GM12878 (cell line): ENCODE measurements at regions not wholly inside any gene's neighbourhood (a gene's known extent, or its start where the extent isn't known, plus 50 kb on each side); places are given as distances from the start of the nearest gene placed in this dataset.

Experiments used
- ATAC-seq: fragments of 200-7000 bp; cut with Tn5 transposase; 3 replicates; pipeline ENCODE4 v1.9.1; 2020; ENCODE audit warnings: mild to moderate bottlenecking, moderate library complexity
- BruUV-seq: library from RNA; stranded (reverse); fragments of 400-500 nt; replicated peaks from 2 replicates; lab custom pipeline; 2021; lab: Mats Ljungman, UMichigan
- CTCF ChIA-PET: fragments of 300-600 bp; sonication (Branson Sonifier 250); formaldehyde crosslinking; extraction: SDS; loops from one replicate; lab custom pipeline; 2021; ENCODE audit warnings: inconsistent platforms; lab: Yijun Ruan, JAX
- POLR2A ChIA-PET: fragments of 350-600 bp; formaldehyde crosslinking; extraction: SDS; loops from one replicate; lab custom pipeline; 2021; ENCODE audit warnings: inconsistent platforms; lab: Charles Lee
- RAD21 ChIA-PET: fragments of 300-600 bp; sonication (Branson Sonifier 250); formaldehyde crosslinking; loops from one replicate; lab custom pipeline; 2023; ENCODE audit warnings: antibody characterized with exemption; ENCODE audit not compliant: unreplicated experiment; lab: Charles Lee
- SMC1A ChIA-PET: fragments of 300-600 bp; sonication (Branson Sonifier 250); formaldehyde crosslinking; loops from one replicate; lab custom pipeline; 2023; ENCODE audit not compliant: unreplicated experiment, uncharacterized antibody; lab: Charles Lee
- DNase-seq: peaks from one replicate; pipeline ENCODE4 v3.0.0-alpha.2; 2011; ENCODE audit warnings: low read depth, low spot score
- FAIRE-seq: peaks from 3 replicates; lab custom pipeline; 2011; peaks lifted over from hg19 to GRCh38; lab: Jason Lieb, UNC
- H2AFZ ChIP-seq: 2 replicates; pipeline ENCODE4 v1.6.0; 2011; ENCODE audit warnings: low read depth, low read length, control low read depth; ENCODE audit not compliant: control insufficient read depth
- H3K27ac ChIP-seq: 2 replicates; pipeline ENCODE4 v1.5.1; 2011; ENCODE audit warnings: control low read depth; ENCODE audit not compliant: control insufficient read depth, insufficient read depth
- H3K27me3 ChIP-seq, 2 experiments: replicated peaks in 1 of 2; 2 replicates each; pipeline versions ENCODE4 v1.6.0 to v1.6.1; 2011; ENCODE audit warnings: low read length in 1 of 2; ENCODE audit not compliant: control insufficient read depth in 2 of 2, insufficient read depth in 2 of 2
- H3K36me3 ChIP-seq, 2 experiments: 2 replicates each; pipeline ENCODE4 v1.5.1; 2011; ENCODE audit warnings: low read length in 1 of 2; ENCODE audit not compliant: control insufficient read depth in 2 of 2, insufficient read depth in 2 of 2
- H3K4me1 ChIP-seq: 2 replicates; pipeline ENCODE4 v1.6.1; 2011; ENCODE audit warnings: mild to moderate bottlenecking, low read length, moderate library complexity, mixed read lengths; ENCODE audit not compliant: control insufficient read depth, insufficient read depth
- H3K4me2 ChIP-seq: 2 replicates; pipeline ENCODE4 v1.6.0; 2011; ENCODE audit warnings: control low read depth; ENCODE audit not compliant: control insufficient read depth, insufficient read depth
- H3K4me3 ChIP-seq: fragments of 200-600 bp; sonication (generic); 2 replicates; pipeline ENCODE4 v1.5.1; 2016
- H3K79me2 ChIP-seq: 2 replicates; pipeline ENCODE4 v1.6.0; 2011; ENCODE audit warnings: low read length; ENCODE audit not compliant: control insufficient read depth, insufficient read depth
- H3K9ac ChIP-seq: 2 replicates; pipeline ENCODE4 v1.8.0; 2011; ENCODE audit warnings: low read length, control low read depth, mixed read lengths; ENCODE audit not compliant: control insufficient read depth, insufficient read depth
- H3K9me3 ChIP-seq: replicated peaks from 3 replicates; pipeline ENCODE4 v1.5.1; 2011; ENCODE audit warnings: mild to moderate bottlenecking, low read length; ENCODE audit not compliant: control insufficient read depth, insufficient read depth
- H4K20me1 ChIP-seq: 2 replicates; pipeline ENCODE4 v1.6.0; 2011; ENCODE audit not compliant: control insufficient read depth, insufficient read depth
- BMI1 ChIP-seq: fragments of 450-650 bp; IDR thresholded peaks from 2 replicates; pipeline ENCODE4 v1.6.1; 2016; ENCODE audit warnings: mild to moderate bottlenecking, moderate library complexity, borderline replicate concordance
- CBX3 ChIP-seq: fragments of 200-600 bp; sonication (generic); IDR thresholded peaks from 2 replicates; pipeline ENCODE4 v1.6.1; 2016; ENCODE audit warnings: low read depth, borderline replicate concordance
- MLLT1 ChIP-seq: fragments of 450-650 bp; IDR thresholded peaks from 2 replicates; pipeline ENCODE4 v1.6.1; 2016; ENCODE audit warnings: mild to moderate bottlenecking
- PAX5 ChIP-seq: IDR thresholded peaks from 2 replicates; pipeline ENCODE4 v1.6.1; 2011; ENCODE audit warnings: low read depth, low read length, borderline replicate concordance
- PKNOX1 ChIP-seq: fragments of 450-650 bp; IDR thresholded peaks from 2 replicates; pipeline ENCODE4 v1.6.1; 2016; ENCODE audit warnings: mild to moderate bottlenecking
- RELA ChIP-seq: fragments of 450-650 bp; IDR thresholded peaks from 2 replicates; pipeline ENCODE4 v1.8.0; 2014; ENCODE audit warnings: borderline replicate concordance; ENCODE audit not compliant: partially characterized antibody
- RUNX3 ChIP-seq: IDR thresholded peaks from 2 replicates; pipeline ENCODE4 v1.6.1; 2012; ENCODE audit warnings: low read length, inconsistent platforms
- SMAD1 ChIP-seq: fragments of 450-650 bp; IDR thresholded peaks from 2 replicates; pipeline ENCODE4 v1.6.1; 2018; ENCODE audit warnings: mild to moderate bottlenecking, low read depth; ENCODE audit not compliant: partially characterized antibody
- TAF1 ChIP-seq: IDR thresholded peaks from 2 replicates; pipeline ENCODE4 v1.6.1; 2011; ENCODE audit warnings: mild to moderate bottlenecking, low read depth, low read length, borderline replicate concordance
- TBL1XR1 ChIP-seq: IDR thresholded peaks from 2 replicates; pipeline ENCODE4 v1.6.1; 2012; ENCODE audit warnings: low read depth, low read length, improper control_type of control experiment
- USF1 ChIP-seq: IDR thresholded peaks from 2 replicates; pipeline ENCODE4 v1.6.1; 2011; ENCODE audit warnings: borderline replicate concordance, low read depth, mild to moderate bottlenecking, moderate library complexity, mixed read lengths, low read length; ENCODE audit not compliant: insufficient read depth; ENCODE audit errors: extremely low read length
- YY1 ChIP-seq: IDR thresholded peaks from 2 replicates; pipeline ENCODE4 v1.6.1; 2011; ENCODE audit warnings: low read depth, mild to moderate bottlenecking, low read length
- ZBTB4 ChIP-seq: fragments of 450-650 bp; formaldehyde crosslinking; IDR thresholded peaks from 2 replicates; pipeline ENCODE4 v1.4.0; 2022; ENCODE audit warnings: mild to moderate bottlenecking, moderate library complexity
- ZSCAN29 ChIP-seq: fragments of 450-650 bp; IDR thresholded peaks from 2 replicates; pipeline ENCODE4 v1.6.1; 2017; ENCODE audit warnings: mild to moderate bottlenecking, moderate library complexity
- WGBS: methylation state at CpG from one replicate; pipeline ENCODE4 v1.1.6; 2016; ENCODE audit warnings: low lambda C conversion rate; ENCODE audit not compliant: insufficient replicate concordance, insufficient coverage; ENCODE audit errors: missing lambda C conversion rate; 5-methylcytosine and 5-hydroxymethylcytosine counted together
- in situ Hi-C: fragments of 300-500 bp; cut with MboI; formaldehyde crosslinking; loops from 9 replicates; pipeline ENCODE4 v1.14.3; 2018; ENCODE audit warnings: mixed read lengths
- intact Hi-C: fragments of 100-400 bp; cut with micrococcal nuclease; formaldehyde crosslinking; loops from one replicate; pipeline ENCODE4 v1.14.2; 2022; ENCODE audit not compliant: unreplicated experiment

- 0% methylated on average over 3 of the region's 3 CpGs for WGBS
- no peak overlapping the region for H3K27ac ChIP-seq
- TF ChIP-seq USF1 (no peak), PAX5 (no peak), ZBTB4 (CRISPR knock-in tag) (no peak), TBL1XR1 (no peak), MLLT1 (no peak), CBX3 (no peak), BMI1 (no peak), ZSCAN29 (no peak), PKNOX1 (no peak), TAF1 (no peak), SMAD1 (no peak), RELA (no peak), RUNX3 (no peak), YY1 (no peak)
Measured at GRCh38 chr7:19439517-19439916, 269.3 kb downstream of the POLR1F start.

More at GRCh38 chr7:19439517-19439916, 269.3 kb downstream of the POLR1F start:
- no peaks in the 10 kb centered on the region for H3K4me1 ChIP-seq
- H3K27me3 ChIP-seq, result no peaks in the 10 kb centered on the region
- intact Hi-C loops, result no loop called here
- BruUV-seq, result no TSS peak
- CTCF ChIA-PET, result no interaction called here
- no peaks in the 10 kb centered on the region for H3K36me3 ChIP-seq
- H3K4me3 ChIP-seq, result no peak overlapping the region
- DNase-seq (no peak), ATAC-seq (no peak), FAIRE-seq (no peak)
- H3K9ac ChIP-seq, result no peak overlapping the region
- H3K4me2 ChIP-seq, result no peak overlapping the region
- POLR2A ChIA-PET, result no interaction called here
- H4K20me1 ChIP-seq, result no peaks in the 10 kb centered on the region
- H3K79me2 ChIP-seq, result no peaks in the 10 kb centered on the region
- H3K9me3 ChIP-seq, result no peaks in the 10 kb centered on the region
- no peak overlapping the region for H2AFZ ChIP-seq
- SMC1A ChIA-PET, result no interaction called here
- RAD21 ChIA-PET, result no interaction called here
- in situ Hi-C loops, result no loop called here
